Activated CD8-positive, alpha-beta memory T cell treated with anti-CD3 and anti-CD28 coated beads, Interleukin-2, amount 50 U/mL, for 24 hours (primary cell): ENCODE measurements at regions not wholly inside any gene's neighbourhood (a gene's known extent, or its start where the extent isn't known, plus 50 kb on each side); places are given as distances from the start of the nearest gene placed in this dataset.
"Not testable (repeated sequence)": the region's sequence is repeated elsewhere in the genome, so short reads cannot be mapped to it uniquely, and the experiment has no call there.

ENCODE experiments used
- DNase-seq: peaks from one replicate; pipeline ENCODE4 v3.0.0-alpha.2; 2020; ENCODE audit errors: extremely low read depth

DNA sequence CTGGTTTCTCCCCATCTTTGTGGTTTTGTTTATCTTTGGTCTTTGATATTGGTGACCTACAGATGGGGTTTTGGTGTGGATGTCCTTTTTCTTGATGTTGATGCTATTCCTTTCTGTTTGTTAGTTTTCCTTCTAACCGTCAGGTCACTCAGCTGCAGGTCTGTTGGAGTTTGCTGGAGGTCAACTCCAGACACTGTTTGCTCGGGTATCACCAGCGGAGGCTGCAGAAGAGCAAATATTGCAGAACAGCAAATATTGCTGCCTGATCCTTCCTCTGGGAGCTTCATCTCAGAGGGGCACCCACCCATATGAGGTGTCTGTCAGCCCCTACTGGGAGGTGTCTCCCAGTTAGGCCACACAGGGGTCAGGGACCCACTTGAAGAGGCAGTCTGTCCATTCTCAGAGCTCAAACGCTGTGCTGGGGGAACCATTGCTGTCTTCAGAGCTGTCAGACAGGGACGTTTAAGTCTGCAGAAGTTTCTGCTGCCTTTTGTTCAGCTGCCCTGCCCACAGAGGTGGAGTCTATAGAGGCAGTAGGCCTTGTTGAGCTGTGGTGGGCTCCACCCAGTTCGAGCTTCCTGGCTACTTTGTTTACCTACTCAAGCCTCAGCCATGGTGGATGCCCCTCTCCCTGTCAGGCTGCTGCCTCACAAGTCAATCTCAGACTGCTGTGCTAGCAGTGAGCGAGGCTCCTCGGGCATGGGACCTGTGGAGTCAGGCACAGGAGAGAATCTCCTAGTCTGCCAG lies 94.8 kb upstream of the BNIP2 start:
- not testable (repeated sequence) for DNase-seq

DNA sequence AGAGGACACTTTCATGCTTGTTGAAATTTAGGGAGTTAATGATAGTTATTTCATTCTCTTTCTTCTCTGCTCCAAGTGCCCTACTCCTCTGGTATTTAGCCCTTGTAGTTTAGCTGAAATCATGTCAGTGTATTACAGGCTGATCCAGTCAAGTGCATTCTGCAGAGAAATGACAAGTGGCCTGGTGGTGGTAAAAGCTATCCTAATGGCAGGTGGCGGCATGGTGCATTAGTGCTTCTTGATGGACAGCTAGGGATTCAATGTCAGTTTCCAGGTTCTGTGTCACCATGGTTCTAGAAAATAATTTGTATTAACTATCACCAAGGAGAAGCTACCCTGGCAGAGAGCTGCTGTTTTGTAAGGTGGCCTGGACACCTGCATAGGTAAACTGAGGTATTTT lies 90.0 kb upstream of the BNIP2 start:
- no peak for DNase-seq

DNA sequence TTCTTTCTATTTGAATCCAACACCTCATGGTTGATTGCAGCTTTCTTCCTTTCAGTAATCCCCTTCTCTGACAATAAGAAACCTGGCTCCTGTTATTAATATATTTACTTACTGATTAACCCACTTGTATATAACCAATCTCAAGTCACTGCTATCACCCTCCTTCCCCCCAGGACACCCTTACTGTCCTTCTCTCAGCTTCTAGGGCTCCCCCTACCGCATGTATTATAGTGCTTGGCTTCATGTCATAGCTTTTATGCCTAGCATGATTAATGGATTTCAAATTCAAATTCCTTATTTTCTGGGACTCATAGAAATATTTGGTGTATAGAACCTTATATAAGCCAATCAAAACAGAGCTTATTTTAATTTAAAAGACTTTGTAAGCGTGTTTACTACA lies 75.7 kb upstream of the BNIP2 start:
- no peak for DNase-seq

DNA sequence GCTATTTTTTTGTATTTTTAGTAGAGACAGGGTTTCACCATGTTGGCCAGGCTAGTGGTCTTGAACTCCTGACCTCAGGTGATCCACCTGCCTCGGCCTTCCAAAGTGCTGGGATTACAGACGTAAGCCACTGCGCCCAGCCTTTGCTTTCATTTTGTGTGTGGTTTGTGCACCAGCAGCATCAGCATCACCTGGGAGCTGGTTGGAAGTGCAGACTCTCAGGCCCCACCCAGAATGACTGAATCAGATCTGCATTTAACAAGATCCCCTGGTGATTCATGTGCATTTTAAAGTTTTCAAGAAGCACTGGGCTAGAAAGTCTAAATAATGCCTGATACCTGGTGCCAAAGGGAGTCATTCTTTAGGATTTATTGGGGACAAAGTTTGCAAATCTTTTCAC lies 73.4 kb upstream of the BNIP2 start:
- DNase-seq: no peak

DNA sequence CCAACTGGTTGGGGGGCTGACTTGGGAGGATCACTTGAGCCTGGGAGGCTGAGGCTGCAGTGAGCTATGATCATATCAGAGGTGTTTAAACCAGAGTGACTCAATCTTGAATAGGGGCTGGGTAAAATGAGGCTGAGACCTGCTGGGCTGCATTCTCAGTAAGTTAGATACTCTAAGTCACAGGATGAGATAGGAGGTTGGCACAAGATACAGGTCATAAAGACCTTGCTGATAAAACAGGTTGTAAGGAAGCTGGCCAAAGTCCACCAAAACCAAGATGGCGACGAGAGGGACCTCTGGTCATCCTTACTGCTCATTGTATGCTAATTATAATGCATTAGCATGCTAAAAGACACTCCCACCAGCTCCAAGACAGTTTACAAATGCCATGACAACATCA lies 71.1 kb upstream of the BNIP2 start:
- not testable (repeated sequence) for DNase-seq

DNA sequence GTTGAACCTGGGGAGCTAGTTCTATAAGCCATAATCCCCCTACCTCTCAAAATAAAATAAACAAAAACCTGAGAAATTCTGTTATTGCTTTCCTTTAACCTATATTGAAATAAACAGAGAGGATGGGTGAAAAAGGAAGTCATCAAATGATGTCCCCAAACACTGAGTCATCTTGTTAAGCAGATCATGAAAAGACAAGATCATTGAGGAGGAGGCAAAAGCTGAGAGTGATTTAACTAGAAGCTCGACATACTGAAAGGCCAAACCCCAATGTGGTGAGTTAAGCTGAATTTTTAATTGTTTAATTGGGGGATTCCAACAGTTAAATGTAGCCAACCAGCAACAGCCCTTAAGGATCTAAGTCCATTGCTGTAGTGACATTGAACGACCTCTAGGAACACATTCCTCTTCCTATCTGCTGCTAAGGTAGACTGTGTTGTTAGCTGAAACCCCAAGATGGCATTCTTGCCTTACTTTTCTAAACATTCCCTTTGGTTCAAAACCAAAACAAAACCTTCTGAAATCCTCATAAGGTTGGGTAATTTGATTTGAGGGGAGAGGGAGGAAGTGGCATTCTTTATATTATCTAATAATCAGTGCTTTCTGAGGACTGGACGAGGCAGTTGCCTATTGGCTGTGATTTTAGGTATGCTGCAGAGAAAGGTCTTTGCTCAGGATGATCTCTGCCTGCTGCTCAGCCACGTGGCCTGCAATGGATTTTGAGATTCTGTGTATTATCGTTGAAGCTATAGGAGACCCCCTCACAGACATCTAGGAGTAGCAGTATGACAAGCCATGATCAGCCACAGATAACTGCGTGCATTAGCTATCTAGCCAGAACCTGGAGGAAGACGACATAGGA lies 62.7 kb upstream of the BNIP2 start:
- no peak for DNase-seq

DNA sequence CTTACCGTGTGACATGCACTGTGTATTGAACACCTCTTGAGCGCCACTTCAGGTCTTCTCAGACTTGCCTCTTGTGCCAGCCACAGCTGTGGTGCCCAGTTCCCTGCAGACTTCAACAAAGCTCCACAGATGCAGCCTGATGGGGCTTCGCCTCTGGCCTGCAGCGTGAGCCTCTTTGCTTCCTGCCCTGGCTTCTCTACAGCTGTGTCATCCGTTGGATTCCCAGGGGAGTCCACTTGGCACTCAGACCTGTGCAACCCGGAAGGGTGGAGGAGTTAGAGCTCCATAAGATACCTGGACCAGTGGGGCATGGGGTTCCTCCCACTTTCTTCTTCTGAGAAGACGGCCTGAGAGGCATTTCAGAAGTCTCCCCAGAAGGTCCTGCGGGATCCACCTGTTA lies 57.7 kb upstream of the BNIP2 start:
- DNase-seq: no peak

DNA sequence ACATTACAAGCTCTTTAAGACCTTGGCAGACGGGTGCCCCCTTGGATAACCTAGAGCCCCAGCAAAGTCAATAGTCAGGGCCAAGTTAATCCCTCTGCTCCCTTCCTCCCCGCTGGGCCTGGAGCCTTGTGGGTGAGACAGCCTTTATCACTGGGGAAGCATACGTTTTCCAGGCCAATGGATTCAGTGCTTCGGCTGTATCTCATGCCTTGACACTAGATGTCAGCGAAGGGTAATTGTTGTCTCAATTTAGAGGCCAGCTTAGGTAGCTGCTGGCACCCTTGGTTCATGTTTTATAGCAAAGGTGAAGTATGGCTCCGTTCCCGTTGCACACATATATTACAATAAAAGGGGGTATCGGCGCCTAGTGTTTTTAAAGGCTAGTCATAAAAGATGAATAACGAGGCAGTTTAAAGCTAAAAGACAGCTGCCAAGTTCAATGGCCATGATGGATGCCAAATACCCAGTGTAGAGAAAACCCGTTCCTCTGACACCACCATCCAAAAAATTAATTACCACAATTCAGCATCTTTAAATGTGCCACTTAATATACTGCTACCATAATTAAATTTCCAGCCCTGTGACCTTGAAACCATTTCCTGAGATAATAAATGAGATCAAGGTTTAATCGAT lies 52.3 kb upstream of the BNIP2 start:
- DNase-seq: no peak

DNA sequence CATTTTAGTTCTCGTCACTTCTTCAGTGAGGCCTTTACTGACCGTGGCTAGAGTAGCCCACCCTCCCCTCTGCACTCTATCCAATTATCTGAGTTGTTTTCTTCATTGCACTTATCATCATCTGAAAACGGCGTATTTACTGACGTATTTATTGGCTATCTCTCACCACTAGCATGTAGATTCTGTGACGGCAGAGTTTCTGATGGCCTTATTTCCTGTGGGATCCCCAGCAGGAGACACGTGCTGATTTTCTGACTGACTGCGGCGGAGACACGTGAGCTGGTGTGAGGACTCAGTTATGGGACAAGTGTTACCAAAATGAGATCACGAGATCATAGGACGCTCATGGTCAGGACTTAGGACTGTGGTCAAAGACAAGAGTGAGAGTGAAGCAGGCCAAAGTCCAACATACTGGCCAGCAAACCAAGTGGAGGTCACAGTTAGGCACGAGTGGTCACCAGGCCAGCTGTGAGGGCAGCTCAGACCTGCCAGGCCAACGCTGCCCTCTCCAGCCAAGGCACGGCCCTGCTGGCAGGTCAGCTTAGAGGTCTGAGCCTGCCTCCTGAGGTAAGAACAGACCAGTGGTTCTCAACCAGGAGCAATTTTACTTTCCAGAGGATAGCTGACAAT lies 50.6 kb upstream of the BNIP2 start:
- DNase-seq: no peak
